Endothelial cell (in vitro differentiated cells): ENCODE measurements at regions not wholly inside any gene's neighbourhood (a gene's known extent, or its start where the extent isn't known, plus 50 kb on each side); places are given as distances from the start of the nearest gene placed in this dataset.
"Not testable (repeated sequence)": the region's sequence is repeated elsewhere in the genome, so short reads cannot be mapped to it uniquely, and the experiment has no call there.

Experiments
- DNase-seq: peaks from one replicate; pipeline ENCODE4 v3.0.0; 2021; ENCODE audit warnings: low spot score
- H3K27ac Mint-ChIP-seq: one replicate; pipeline ENCODE4 v1.8.0; 2021; ENCODE audit warnings: mixed read lengths, inconsistent platforms; ENCODE audit not compliant: unreplicated experiment
- H3K27me3 Mint-ChIP-seq: one replicate; pipeline ENCODE4 v1.8.0; 2021; ENCODE audit warnings: mild to moderate bottlenecking, moderate library complexity, mixed read lengths, inconsistent platforms; ENCODE audit not compliant: unreplicated experiment
- H3K36me3 Mint-ChIP-seq: one replicate; pipeline ENCODE4 v1.8.0; 2021; ENCODE audit warnings: mild to moderate bottlenecking, low read depth, mixed read lengths, inconsistent platforms; ENCODE audit not compliant: unreplicated experiment
- H3K4me1 Mint-ChIP-seq: one replicate; pipeline ENCODE4 v1.8.0; 2021; ENCODE audit warnings: mild to moderate bottlenecking, mixed read lengths, inconsistent platforms; ENCODE audit not compliant: unreplicated experiment
- H3K4me3 Mint-ChIP-seq: one replicate; pipeline ENCODE4 v1.8.0; 2021; ENCODE audit warnings: mild to moderate bottlenecking, mixed read lengths, inconsistent platforms; ENCODE audit not compliant: unreplicated experiment
- H3K9me3 Mint-ChIP-seq: one replicate; pipeline ENCODE4 v1.8.0; 2021; ENCODE audit warnings: mixed read lengths, inconsistent platforms; ENCODE audit not compliant: unreplicated experiment
- TF ChIP-seq, protein P1 (sequence below): fragments of 200-600 bp; sonication (generic); IDR thresholded peaks from one replicate; pipeline ENCODE4 v1.5.0; 2021; ENCODE audit warnings: antibody characterized with exemption; ENCODE audit not compliant: unreplicated experiment

DNA sequence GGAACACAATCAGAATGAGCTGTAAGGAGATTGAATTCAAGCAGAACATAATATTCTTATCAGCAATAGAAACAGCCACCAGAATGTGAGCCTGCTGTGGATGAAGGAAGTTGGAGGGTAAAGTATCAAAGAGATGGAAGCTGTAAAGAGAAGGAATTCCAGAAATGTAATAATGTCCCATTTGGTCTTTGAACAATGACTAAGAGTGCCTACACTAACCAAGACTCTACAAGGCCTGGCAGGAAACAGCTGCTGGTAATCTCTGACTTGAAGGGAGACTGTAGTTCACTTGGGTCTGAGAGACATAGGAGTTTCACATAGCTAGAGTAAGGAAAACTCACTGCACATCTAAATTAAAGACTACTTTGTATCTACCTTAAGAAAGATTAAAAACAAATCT lies 1176.0 kb upstream of the ALCAM start:
- Mint-ChIP-seq H3K4me3 (no peak overlapping the region), H3K4me1 (peaks cover 9% of the 10 kb centered on the region), H3K27me3 (peaks cover 2% of the 10 kb centered on the region), H3K27ac (peak overlapping the region; percentile 77), H3K36me3 (no peaks in the 10 kb centered on the region), H3K9me3 (no peaks in the 10 kb centered on the region)
- TF ChIP-seq, protein P1, sequence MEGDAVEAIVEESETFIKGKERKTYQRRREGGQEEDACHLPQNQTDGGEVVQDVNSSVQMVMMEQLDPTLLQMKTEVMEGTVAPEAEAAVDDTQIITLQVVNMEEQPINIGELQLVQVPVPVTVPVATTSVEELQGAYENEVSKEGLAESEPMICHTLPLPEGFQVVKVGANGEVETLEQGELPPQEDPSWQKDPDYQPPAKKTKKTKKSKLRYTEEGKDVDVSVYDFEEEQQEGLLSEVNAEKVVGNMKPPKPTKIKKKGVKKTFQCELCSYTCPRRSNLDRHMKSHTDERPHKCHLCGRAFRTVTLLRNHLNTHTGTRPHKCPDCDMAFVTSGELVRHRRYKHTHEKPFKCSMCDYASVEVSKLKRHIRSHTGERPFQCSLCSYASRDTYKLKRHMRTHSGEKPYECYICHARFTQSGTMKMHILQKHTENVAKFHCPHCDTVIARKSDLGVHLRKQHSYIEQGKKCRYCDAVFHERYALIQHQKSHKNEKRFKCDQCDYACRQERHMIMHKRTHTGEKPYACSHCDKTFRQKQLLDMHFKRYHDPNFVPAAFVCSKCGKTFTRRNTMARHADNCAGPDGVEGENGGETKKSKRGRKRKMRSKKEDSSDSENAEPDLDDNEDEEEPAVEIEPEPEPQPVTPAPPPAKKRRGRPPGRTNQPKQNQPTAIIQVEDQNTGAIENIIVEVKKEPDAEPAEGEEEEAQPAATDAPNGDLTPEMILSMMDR = no peak
- no peak for DNase-seq

DNA sequence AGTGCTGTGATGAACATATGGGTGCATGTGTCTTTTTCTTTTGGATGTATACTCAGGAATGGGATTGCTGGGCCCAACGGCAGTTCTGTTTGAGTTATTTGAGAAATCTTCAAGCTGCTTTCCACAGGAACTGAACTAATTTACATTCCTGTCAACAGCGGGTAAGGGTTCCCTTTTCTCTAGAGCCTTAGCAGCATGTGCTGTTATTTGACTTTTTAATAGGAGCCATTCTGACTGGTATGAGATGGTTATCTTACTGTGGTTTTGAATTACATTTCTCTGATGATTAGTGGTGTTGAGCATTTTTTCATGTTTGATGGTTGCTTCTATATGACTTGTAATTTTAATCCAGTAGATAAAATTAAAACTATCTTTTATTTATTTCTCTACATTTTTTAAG lies 1168.6 kb upstream of the ALCAM start:
- no peaks in the 10 kb centered on the region for H3K9me3 Mint-ChIP-seq
- no peak overlapping the region for H3K4me3 Mint-ChIP-seq
- TF ChIP-seq, protein P1 = no peak
- DNase-seq = no peak
- H3K4me1 Mint-ChIP-seq = no peaks in the 10 kb centered on the region
- H3K27me3 Mint-ChIP-seq = no peaks in the 10 kb centered on the region
- H3K27ac Mint-ChIP-seq = no peak overlapping the region
- no peaks in the 10 kb centered on the region for H3K36me3 Mint-ChIP-seq

DNA sequence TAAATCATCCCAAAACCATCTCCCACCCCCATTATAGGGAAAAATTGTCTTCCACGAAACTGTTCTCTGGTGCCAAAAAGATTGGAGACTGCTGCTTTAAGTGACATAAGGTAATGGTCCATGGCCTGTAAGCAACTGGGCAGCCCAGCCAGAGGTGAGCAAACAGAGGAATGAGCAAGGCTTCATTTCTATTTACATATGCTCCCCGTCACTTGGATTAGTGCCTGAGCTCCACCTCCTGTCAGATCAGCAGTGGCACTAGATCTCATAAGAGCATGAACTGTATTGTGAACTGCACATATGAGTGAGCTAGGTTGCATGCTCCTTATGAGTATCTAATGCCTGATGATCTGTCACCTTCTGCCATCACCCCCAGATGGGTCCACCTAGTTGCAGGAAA lies 1159.8 kb upstream of the ALCAM start:
- Mint-ChIP-seq H3K4me1 (no peaks in the 10 kb centered on the region), H3K9me3 (no peaks in the 10 kb centered on the region), H3K27ac (no peak overlapping the region), H3K36me3 (no peaks in the 10 kb centered on the region), H3K4me3 (no peak overlapping the region), H3K27me3 (no peaks in the 10 kb centered on the region)
- no peak for DNase-seq
- TF ChIP-seq, protein P1 = no peak

DNA sequence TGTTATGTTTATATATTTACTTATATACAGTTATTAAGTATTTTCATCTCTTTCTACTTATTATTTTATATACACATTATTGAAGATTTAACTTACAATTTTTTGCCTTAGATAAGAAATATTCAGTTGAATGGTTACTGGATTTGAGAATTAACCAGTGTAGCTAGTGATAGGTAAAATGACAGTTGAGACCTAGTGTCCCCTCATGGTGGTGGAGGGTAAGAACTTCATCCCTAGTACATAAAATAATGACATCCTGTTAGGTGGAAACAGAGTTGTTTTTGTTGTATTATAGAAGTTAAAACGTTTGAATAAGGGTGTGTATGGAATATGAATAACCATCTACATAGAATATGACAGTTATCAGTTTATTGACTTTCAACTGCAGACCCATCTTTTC lies 1152.4 kb upstream of the ALCAM start:
- DNase-seq = no peak
- Mint-ChIP-seq H3K9me3 (no peaks in the 10 kb centered on the region), H3K27ac (no peak overlapping the region), H3K36me3 (no peaks in the 10 kb centered on the region), H3K4me3 (no peak overlapping the region), H3K27me3 (no peaks in the 10 kb centered on the region), H3K4me1 (peaks cover 4% of the 10 kb centered on the region)
- TF ChIP-seq, protein P1 = no peak

DNA sequence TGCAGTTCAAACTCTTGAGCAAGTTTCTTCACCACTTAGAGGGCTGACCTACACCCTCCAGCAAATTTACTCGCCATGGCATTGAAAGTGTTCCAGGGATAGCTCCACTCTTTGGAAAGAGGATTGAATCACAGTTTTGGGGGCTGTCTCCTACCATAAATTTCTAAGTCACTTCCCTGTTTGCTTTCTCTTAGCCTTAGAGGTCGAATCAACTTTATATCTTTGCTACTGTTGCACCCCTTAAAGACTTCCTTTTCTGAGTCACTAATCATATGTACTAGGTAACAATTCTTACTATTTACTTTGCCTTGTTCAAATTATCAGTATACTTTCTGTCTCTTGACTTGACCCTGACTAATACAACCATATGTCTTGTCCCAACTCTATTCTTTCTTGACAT lies 1151.8 kb upstream of the ALCAM start:
- Mint-ChIP-seq H3K27ac (no peak overlapping the region), H3K27me3 (no peaks in the 10 kb centered on the region), H3K4me3 (no peak overlapping the region), H3K9me3 (no peaks in the 10 kb centered on the region), H3K36me3 (no peaks in the 10 kb centered on the region), H3K4me1 (peaks cover 4% of the 10 kb centered on the region)
- DNase-seq = no peak
- TF ChIP-seq, protein P1 = no peak

DNA sequence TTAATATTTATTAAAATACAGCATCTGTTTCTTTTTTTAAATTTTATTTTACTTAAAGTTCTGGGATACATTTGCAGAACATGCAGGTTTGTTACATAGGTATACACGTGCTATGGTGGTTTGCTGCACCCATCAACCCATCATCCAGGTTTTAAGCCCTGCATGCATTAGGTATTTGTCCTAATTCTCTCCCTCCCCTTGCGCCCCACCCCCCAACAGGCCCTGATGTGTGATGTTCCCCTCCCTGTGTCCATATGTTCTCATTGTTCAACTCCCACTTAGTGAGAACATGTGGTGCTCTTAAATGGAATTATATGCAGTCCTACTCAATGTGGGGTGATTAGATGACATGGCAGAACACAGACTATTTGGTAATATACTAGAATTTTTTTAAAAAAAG lies 1147.7 kb upstream of the ALCAM start:
- not testable (repeated sequence) for DNase-seq, H3K4me3 Mint-ChIP-seq, H3K4me1 Mint-ChIP-seq, H3K27ac Mint-ChIP-seq, H3K36me3 Mint-ChIP-seq, H3K9me3 Mint-ChIP-seq, H3K27me3 Mint-ChIP-seq
